Endodermal cell (in vitro differentiated cells): ENCODE measurements at regions not wholly inside any gene's neighbourhood (a gene's known extent, or its start where the extent isn't known, plus 50 kb on each side); places are given as distances from the start of the nearest gene placed in this dataset.
A peak's percentile ranks its signal among the peaks of the same experiment; 100 is the strongest.

ENCODE experiments used
- DNase-seq: peaks from one replicate; pipeline ENCODE4 v3.0.0-alpha.2; 2017
- H3K27ac ChIP-seq: 2 replicates; pipeline ENCODE4 v1.5.1; 2013; ENCODE audit warnings: mild to moderate bottlenecking, low read depth, low read length, moderate library complexity
- H3K27me3 ChIP-seq: 2 replicates; pipeline ENCODE4 v1.6.1; 2013; ENCODE audit warnings: mild to moderate bottlenecking, low read length, moderate library complexity; ENCODE audit not compliant: insufficient read depth, control insufficient read depth, poor library complexity, severe bottlenecking
- H3K36me3 ChIP-seq: 2 replicates; pipeline ENCODE4 v1.7.0; 2013; ENCODE audit warnings: mild to moderate bottlenecking, low read length, moderate library complexity; ENCODE audit not compliant: control insufficient read depth, insufficient read depth
- H3K4me1 ChIP-seq: one replicate; pipeline ENCODE4 v1.7.0; 2013; ENCODE audit warnings: low read length; ENCODE audit not compliant: control insufficient read depth, insufficient read depth
- H3K4me3 ChIP-seq: 2 replicates; pipeline ENCODE4 v1.5.1; 2013; ENCODE audit warnings: mild to moderate bottlenecking, low read length, moderate library complexity
- H3K9ac ChIP-seq: 2 replicates; pipeline ENCODE4 v1.6.1; 2013; ENCODE audit warnings: mild to moderate bottlenecking, low read length, moderate library complexity; ENCODE audit not compliant: poor library complexity, severe bottlenecking; ENCODE audit errors: extremely low read depth
- H3K9me3 ChIP-seq: 2 replicates; pipeline ENCODE4 v1.6.1; 2013; ENCODE audit warnings: mild to moderate bottlenecking, low read length, moderate library complexity; ENCODE audit not compliant: control insufficient read depth
- H3K27ac Mint-ChIP-seq: 2 replicates; pipeline ENCODE4 v1.8.0; 2020; ENCODE audit warnings: mixed read lengths
- H3K27me3 Mint-ChIP-seq: 2 replicates; pipeline ENCODE4 v1.8.0; 2021; ENCODE audit warnings: mild to moderate bottlenecking, mixed read lengths; ENCODE audit not compliant: insufficient read depth
- H3K36me3 Mint-ChIP-seq: 2 replicates; pipeline ENCODE4 v1.8.0; 2020; ENCODE audit warnings: low read depth, mixed read lengths
- H3K4me1 Mint-ChIP-seq: 2 replicates; pipeline ENCODE4 v1.8.0; 2020; ENCODE audit warnings: mixed read lengths
- H3K4me3 Mint-ChIP-seq: 2 replicates; pipeline ENCODE4 v1.8.0; 2020; ENCODE audit warnings: mild to moderate bottlenecking, moderate library complexity, mixed read lengths
- H3K9me3 Mint-ChIP-seq: 2 replicates; pipeline ENCODE4 v1.8.0; 2020; ENCODE audit warnings: mild to moderate bottlenecking, mixed read lengths
- WGBS, 2 experiments: methylation state at CpG; one replicate each; pipeline versions ENCODE4 v1.1.5 to v1.1.7; 2013; ENCODE audit warnings: missing lambda C conversion rate in 2 of 2, mixed read lengths in 1 of 2; ENCODE audit not compliant: insufficient coverage in 1 of 2, insufficient read length in 1 of 2; 5-methylcytosine and 5-hydroxymethylcytosine counted together
- TF ChIP-seq, protein P1 (sequence below): fragments of 200-600 bp; sonication (generic); conservative IDR thresholded peaks from 2 replicates; pipeline ENCODE4 v1.5.0; 2021; ENCODE audit warnings: antibody characterized with exemption, mild to moderate bottlenecking

DNA sequence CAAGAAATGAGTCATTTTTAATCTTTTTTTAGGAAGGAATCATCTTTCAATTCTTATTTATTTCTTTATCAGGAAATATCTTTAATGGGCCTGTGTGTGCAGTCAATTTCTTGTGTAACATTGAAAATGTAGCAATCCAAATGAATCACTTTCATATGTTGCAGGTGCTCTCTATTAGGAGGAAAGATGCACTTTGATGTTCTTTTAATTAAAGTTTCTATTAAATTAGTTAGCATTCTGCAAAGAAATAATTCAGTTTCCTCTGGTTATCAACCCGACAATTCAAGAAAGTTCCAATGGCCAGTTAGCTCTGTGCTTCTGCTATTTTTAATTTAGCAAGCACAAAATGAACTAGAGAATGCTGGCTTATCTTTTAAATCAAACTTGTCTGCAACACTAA, 212.0 kb downstream of the PCDH17 start:
- Histone ChIP-seq H3K27me3 (no peaks in the 10 kb centered on the region), H3K9ac (no peak overlapping the region), H3K27ac (no peak overlapping the region), H3K4me1 (no peaks in the 10 kb centered on the region), H3K9me3 (peaks cover 21% of the 10 kb centered on the region), H3K4me3 (no peak overlapping the region), H3K36me3 (no peaks in the 10 kb centered on the region)
- Mint-ChIP-seq H3K4me1 (no peaks in the 10 kb centered on the region), H3K27me3 (no peaks in the 10 kb centered on the region), H3K9me3 (peaks cover 24% of the 10 kb centered on the region), H3K36me3 (no peaks in the 10 kb centered on the region), H3K27ac (no peak overlapping the region), H3K4me3 (no peak overlapping the region)
- no peak for DNase-seq
- TF ChIP-seq, protein P1, sequence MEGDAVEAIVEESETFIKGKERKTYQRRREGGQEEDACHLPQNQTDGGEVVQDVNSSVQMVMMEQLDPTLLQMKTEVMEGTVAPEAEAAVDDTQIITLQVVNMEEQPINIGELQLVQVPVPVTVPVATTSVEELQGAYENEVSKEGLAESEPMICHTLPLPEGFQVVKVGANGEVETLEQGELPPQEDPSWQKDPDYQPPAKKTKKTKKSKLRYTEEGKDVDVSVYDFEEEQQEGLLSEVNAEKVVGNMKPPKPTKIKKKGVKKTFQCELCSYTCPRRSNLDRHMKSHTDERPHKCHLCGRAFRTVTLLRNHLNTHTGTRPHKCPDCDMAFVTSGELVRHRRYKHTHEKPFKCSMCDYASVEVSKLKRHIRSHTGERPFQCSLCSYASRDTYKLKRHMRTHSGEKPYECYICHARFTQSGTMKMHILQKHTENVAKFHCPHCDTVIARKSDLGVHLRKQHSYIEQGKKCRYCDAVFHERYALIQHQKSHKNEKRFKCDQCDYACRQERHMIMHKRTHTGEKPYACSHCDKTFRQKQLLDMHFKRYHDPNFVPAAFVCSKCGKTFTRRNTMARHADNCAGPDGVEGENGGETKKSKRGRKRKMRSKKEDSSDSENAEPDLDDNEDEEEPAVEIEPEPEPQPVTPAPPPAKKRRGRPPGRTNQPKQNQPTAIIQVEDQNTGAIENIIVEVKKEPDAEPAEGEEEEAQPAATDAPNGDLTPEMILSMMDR, result no peak
- WGBS, 2 experiments, result 91 to 100% methylated on average over 1 of the region's 1 CpG

DNA sequence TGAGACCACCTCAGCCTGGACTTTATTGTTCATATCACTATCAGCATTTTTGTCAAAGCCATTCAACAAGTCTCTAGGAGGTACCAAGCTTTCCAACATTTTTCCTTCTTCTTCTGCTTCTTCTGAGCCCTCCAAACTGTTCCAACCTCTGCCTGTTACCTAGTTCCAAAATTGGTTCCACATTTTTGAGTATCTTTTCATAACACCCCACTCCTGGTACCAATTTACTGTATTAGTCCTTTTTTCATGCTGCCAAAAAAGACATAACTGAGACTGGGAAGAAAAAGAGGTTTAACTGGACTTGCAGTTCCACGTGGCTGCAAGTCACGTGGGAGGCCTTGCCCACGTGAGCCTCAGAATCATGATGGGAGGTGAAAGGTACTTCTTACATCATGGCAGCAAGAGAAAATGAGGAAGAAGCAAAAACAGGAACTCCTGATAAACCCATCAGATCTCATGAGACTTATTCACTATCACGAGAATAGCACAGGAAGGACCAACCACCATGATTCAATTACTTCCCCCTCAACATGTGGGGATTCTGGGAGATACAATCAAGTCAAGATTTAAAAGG, 215.1 kb downstream of the PCDH17 start:
- DNase-seq, result no peak
- no peaks in the 10 kb centered on the region for H3K36me3 Mint-ChIP-seq

DNA sequence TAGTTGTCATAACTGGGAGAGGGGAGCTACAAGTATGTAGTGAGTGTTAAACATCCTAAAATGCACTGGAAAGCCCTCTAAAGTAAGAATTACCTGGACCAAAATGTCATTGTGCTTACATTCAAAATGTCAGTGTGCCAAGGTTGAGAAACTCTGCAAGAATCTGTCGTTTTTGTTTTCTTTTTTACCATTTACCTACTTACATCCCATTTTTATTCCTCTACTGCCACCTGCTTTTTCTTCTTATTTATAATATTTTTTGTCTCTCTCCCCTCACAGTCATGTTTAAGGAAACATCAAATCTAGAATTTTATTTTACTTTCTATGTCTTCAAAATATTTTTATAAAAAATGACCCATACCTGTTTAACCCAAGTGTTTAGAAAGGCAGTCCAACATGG, 226.4 kb downstream of the PCDH17 start:
- H3K9me3 Mint-ChIP-seq, result no peaks in the 10 kb centered on the region
- TF ChIP-seq, protein P1, result no peak
- no peaks in the 10 kb centered on the region for H3K27me3 Mint-ChIP-seq
- no peak overlapping the region for H3K4me3 Mint-ChIP-seq
- Histone ChIP-seq H3K36me3 (no peaks in the 10 kb centered on the region), H3K9ac (no peak overlapping the region), H3K27ac (no peak overlapping the region), H3K27me3 (no peaks in the 10 kb centered on the region), H3K9me3 (no peaks in the 10 kb centered on the region), H3K4me3 (no peak overlapping the region), H3K4me1 (no peaks in the 10 kb centered on the region)
- no peak for DNase-seq
- WGBS, 2 experiments, result 57 to 78% methylated on average over 1 of the region's 1 CpG
- no peaks in the 10 kb centered on the region for H3K36me3 Mint-ChIP-seq
- peaks cover 9% of the 10 kb centered on the region for H3K4me1 Mint-ChIP-seq
- H3K27ac Mint-ChIP-seq, result no peak overlapping the region

More for the DNA sequence above, 215.1 kb downstream of the PCDH17 start:
- peaks cover 24% of the 10 kb centered on the region for H3K9me3 Mint-ChIP-seq
- H3K9ac ChIP-seq, result no peak overlapping the region
- H3K27me3 ChIP-seq, result no peaks in the 10 kb centered on the region
- TF ChIP-seq, protein P1, result no peak
- no peaks in the 10 kb centered on the region for H3K36me3 ChIP-seq
- H3K27ac Mint-ChIP-seq, result no peak overlapping the region
- no peak overlapping the region for H3K4me3 Mint-ChIP-seq
- H3K4me1 Mint-ChIP-seq, result no peaks in the 10 kb centered on the region
- no peaks in the 10 kb centered on the region for H3K27me3 Mint-ChIP-seq
- no peak overlapping the region for H3K27ac ChIP-seq
- 87 to 100% methylated on average over 3 to 4 of the region's 4 CpGs for WGBS, 2 experiments
- H3K9me3 ChIP-seq, result peaks cover 21% of the 10 kb centered on the region
- H3K4me1 ChIP-seq, result no peaks in the 10 kb centered on the region
- peak overlapping the region; percentile 40 for H3K4me3 ChIP-seq
